ENCODE measurements at regions not wholly inside any gene's neighbourhood (a gene's known extent, or its start where the extent isn't known, plus 50 kb on each side); places are given as distances from the start of the nearest gene placed in this dataset.

GRCh38 chrX:122739770-122740169, 444.3 kb upstream of the GRIA3 start:
- TF ChIP-seq EP300 (IDR thresholded peaks at IDR 0.05) (no peak), POLR2A (IDR thresholded peaks at IDR 0.05) (no peak), POLR2AphosphoS5 (IDR thresholded peaks at IDR 0.05) (no peak), CTCF (IDR thresholded peaks at IDR 0.05) (no peak)
